SH-SY5Y (cell line): ENCODE measurements at regions not wholly inside any gene's neighbourhood (a gene's known extent, or its start where the extent isn't known, plus 50 kb on each side); places are given as distances from the start of the nearest gene placed in this dataset.

Experiments used
- GATA2 ChIP-seq: IDR thresholded peaks from 2 replicates; pipeline ENCODE4 v1.6.1; 2011; ENCODE audit warnings: mild to moderate bottlenecking, low read depth, low read length
- GATA3 ChIP-seq: IDR thresholded peaks from 2 replicates; pipeline ENCODE4 v1.6.1; 2011; ENCODE audit warnings: low read depth, mild to moderate bottlenecking, low read length, moderate library complexity

DNA sequence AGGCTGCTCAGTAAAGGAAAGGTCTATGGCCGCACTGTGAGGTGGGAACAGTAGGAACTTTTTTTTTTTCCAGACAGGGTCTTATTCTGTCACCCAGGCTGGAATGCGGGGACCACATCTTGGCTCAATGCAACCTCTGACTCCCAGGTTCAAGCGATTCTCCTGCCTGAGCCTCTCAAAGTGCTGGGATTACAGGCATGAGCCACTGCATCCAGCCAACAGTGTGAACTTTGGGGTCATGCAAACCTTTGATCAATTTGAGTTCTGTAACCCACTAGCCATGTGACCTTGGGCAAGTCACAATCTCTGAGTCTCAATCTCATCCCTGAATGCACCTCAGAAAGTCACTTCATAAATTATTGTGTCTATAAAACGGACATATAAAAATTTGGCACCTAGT lies 286.8 kb upstream of the CTNNB1 start:
- no peak for TF ChIP-seq GATA2
- no peak for TF ChIP-seq GATA3
